Uterus (tissue), 2 donors: ENCODE measurements at regions not wholly inside any gene's neighbourhood (a gene's known extent, or its start where the extent isn't known, plus 50 kb on each side); places are given as distances from the start of the nearest gene placed in this dataset.

ENCODE experiments used
- POLR2A ChIP-seq, 2 donors: fragments of 450-650 bp; IDR thresholded peaks; one replicate each; pipeline ENCODE4 v1.6.1; 2016; ENCODE audit warnings: antibody characterized with exemption in 2 of 2, mild to moderate bottlenecking in 1 of 2, moderate library complexity in 1 of 2
- TF ChIP-seq, protein P1 (sequence below), 4 experiments: fragments of 200-600 bp in 2 of 4; fragments of 450-650 bp in 2 of 4; sonication (generic) in 2 of 4; IDR thresholded peaks; one replicate each; pipeline ENCODE4 v1.5.1; 2016 to 2019; ENCODE audit warnings: antibody characterized with exemption in 4 of 4, mild to moderate bottlenecking in 2 of 4, moderate library complexity in 1 of 4

DNA sequence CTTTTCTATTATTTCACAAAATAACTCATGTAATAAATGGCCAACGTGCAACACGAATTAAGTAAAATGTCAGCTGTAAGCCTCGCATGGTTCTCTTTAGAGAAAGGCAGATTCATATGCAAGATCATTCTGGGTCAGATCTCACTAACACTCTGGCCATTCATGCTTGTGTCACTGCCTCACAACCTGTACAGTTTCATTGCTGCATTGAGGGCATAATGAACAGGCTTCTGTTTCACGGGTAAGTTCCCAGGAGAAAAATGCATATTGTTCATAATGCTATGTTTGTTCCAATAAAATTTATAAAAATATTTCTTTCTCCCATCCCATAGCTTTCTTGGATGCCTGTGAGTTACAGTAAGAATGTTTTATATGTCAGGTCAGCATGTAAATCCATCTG is 734.0 kb upstream of the ANKRD30A start:
- TF ChIP-seq, protein P1, sequence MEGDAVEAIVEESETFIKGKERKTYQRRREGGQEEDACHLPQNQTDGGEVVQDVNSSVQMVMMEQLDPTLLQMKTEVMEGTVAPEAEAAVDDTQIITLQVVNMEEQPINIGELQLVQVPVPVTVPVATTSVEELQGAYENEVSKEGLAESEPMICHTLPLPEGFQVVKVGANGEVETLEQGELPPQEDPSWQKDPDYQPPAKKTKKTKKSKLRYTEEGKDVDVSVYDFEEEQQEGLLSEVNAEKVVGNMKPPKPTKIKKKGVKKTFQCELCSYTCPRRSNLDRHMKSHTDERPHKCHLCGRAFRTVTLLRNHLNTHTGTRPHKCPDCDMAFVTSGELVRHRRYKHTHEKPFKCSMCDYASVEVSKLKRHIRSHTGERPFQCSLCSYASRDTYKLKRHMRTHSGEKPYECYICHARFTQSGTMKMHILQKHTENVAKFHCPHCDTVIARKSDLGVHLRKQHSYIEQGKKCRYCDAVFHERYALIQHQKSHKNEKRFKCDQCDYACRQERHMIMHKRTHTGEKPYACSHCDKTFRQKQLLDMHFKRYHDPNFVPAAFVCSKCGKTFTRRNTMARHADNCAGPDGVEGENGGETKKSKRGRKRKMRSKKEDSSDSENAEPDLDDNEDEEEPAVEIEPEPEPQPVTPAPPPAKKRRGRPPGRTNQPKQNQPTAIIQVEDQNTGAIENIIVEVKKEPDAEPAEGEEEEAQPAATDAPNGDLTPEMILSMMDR (IDR thresholded peaks at IDR 0.05) = no peak
- TF ChIP-seq POLR2A (IDR thresholded peaks at IDR 0.05) = no peak
